Upper lobe of left lung (tissue), 4 donors: ENCODE measurements at regions not wholly inside any gene's neighbourhood (a gene's known extent, or its start where the extent isn't known, plus 50 kb on each side); places are given as distances from the start of the nearest gene placed in this dataset.

Experiments
- CTCF ChIP-seq, 6 experiments: fragments of 450-650 bp in 4 of 6; fragments of 200-600 bp in 2 of 6; sonication (generic) in 2 of 6; IDR thresholded peaks; one replicate each; pipeline ENCODE4 v1.5.1; 2016 to 2019; ENCODE audit warnings: antibody characterized with exemption in 6 of 6
- EP300 ChIP-seq, 4 donors: sonication (generic); formaldehyde crosslinking; IDR thresholded peaks; one replicate each; pipeline ENCODE4 v1.5.1; 2017; ENCODE audit warnings: antibody characterized with exemption in 4 of 4, control low read depth in 2 of 4
- POLR2A ChIP-seq, 4 donors: fragments of 450-650 bp; IDR thresholded peaks; one replicate each; pipeline ENCODE4 v1.5.1; 2016 to 2017; ENCODE audit warnings: antibody characterized with exemption in 4 of 4, mild to moderate bottlenecking in 2 of 4
- POLR2AphosphoS5 ChIP-seq, 2 donors: sonication (generic); formaldehyde crosslinking; IDR thresholded peaks; one replicate each; pipeline ENCODE4 v1.5.1; 2017; ENCODE audit warnings: antibody characterized with exemption in 2 of 2

GRCh38 chr2:129587426-129588064, 391.9 kb upstream of the RAB6C start:
- no peak for TF ChIP-seq CTCF (IDR thresholded peaks at IDR 0.05)
- no peak for TF ChIP-seq POLR2AphosphoS5 (IDR thresholded peaks at IDR 0.05)
- TF ChIP-seq POLR2A (IDR thresholded peaks at IDR 0.05) = no peak
- TF ChIP-seq EP300 (IDR thresholded peaks at IDR 0.05) = no peak
